B cell (primary cell): ENCODE measurements at regions not wholly inside any gene's neighbourhood (a gene's known extent, or its start where the extent isn't known, plus 50 kb on each side); places are given as distances from the start of the nearest gene placed in this dataset.

Experiments
- CTCF ChIP-seq: fragments of 200-600 bp; IDR thresholded peaks from one replicate; pipeline ENCODE4 v1.8.0; 2022; ENCODE audit warnings: antibody characterized with exemption, mild to moderate bottlenecking
- EZH2 ChIP-seq: IDR thresholded peaks from 2 replicates; pipeline ENCODE4 v1.6.1; 2012; ENCODE audit warnings: borderline replicate concordance, low read depth, mild to moderate bottlenecking, moderate library complexity, low read length; ENCODE audit not compliant: insufficient read depth, poor library complexity, severe bottlenecking

- no peak for TF ChIP-seq CTCF
- TF ChIP-seq EZH2: no peak
Observed at GRCh38 chr1:82343381-82343780, 542.6 kb downstream of the ADGRL2 start.
